Stimulated activated naive B cell treated with anti-CD40 and anti-IgM and Interleukin-4, amounts not matched to agents 10 μg/mL and 1 μg/mL and 100 μg/mL, for 72 hours (primary cell): ENCODE measurements at regions not wholly inside any gene's neighbourhood (a gene's known extent, or its start where the extent isn't known, plus 50 kb on each side); places are given as distances from the start of the nearest gene placed in this dataset.

Source experiments
- ATAC-seq, 2 donors: fragments of 150-1000 bp; cut with Tn5 transposase; replicated peaks; 2 replicates each; pipeline ENCODE4 v1.10.0; 2021; ENCODE audit warnings: moderate library complexity in 1 of 2
- DNase-seq: peaks from one replicate; pipeline ENCODE4 v3.0.0; 2021
- H3K27ac Mint-ChIP-seq: one replicate; pipeline ENCODE4 v1.8.0; 2022; ENCODE audit warnings: mild to moderate bottlenecking, mixed read lengths
- H3K27me3 Mint-ChIP-seq, 2 donors: one replicate each; pipeline ENCODE4 v1.8.0; 2022; ENCODE audit warnings: mixed read lengths in 2 of 2
- H3K36me3 Mint-ChIP-seq, 2 donors: one replicate each; pipeline ENCODE4 v1.8.0; 2022; ENCODE audit warnings: mixed read lengths in 2 of 2, mild to moderate bottlenecking in 1 of 2
- H3K4me1 Mint-ChIP-seq, 2 donors: one replicate each; pipeline ENCODE4 v1.8.0; 2022; ENCODE audit warnings: mixed read lengths in 2 of 2, mild to moderate bottlenecking in 1 of 2
- H3K4me3 Mint-ChIP-seq, 2 donors: one replicate each; pipeline ENCODE4 v1.8.0; 2022; ENCODE audit warnings: mild to moderate bottlenecking in 2 of 2, mixed read lengths in 2 of 2, moderate library complexity in 1 of 2
- H3K9me3 Mint-ChIP-seq, 2 donors: one replicate each; pipeline ENCODE4 v1.8.0; 2022; ENCODE audit warnings: mixed read lengths in 2 of 2, mild to moderate bottlenecking in 1 of 2

- DNase-seq (no peak), ATAC-seq (no peak)
- Mint-ChIP-seq H3K9me3 (peaks cover 0 to 4% of the 10 kb centered on the region in 2 donors), H3K4me1 (no peaks in the 10 kb centered on the region), H3K4me3 (no peak overlapping the region), H3K27me3 (no peaks in the 10 kb centered on the region), H3K27ac (no peak overlapping the region), H3K36me3 (no peaks in the 10 kb centered on the region)
Measured at GRCh38 chr6:54633601-54634000, 213.0 kb upstream of the FAM83B start.

DNA sequence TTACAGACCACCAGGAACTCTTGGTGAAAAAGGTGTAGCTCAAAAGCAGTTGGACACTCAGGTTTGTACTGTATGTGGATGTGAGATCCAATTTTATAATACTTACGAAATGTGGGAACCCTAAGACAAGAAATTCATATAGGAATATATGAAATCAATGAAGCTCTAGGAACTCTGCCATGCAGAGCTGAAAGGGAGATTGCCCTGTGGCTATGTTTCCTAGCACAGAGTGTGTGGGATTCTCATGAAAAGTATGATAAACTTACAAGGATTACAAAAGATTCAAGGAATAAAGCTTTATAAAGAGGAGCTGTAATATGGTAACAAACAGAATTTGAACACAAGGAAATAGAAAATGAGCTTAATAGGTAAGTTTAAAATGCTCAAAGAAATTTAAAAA lies 205.7 kb upstream of the FAM83B start:
- ATAC-seq (no peak), DNase-seq (no peak)
- Mint-ChIP-seq H3K4me3 (no peak overlapping the region), H3K36me3 (no peaks in the 10 kb centered on the region), H3K4me1 (no peaks in the 10 kb centered on the region), H3K27ac (no peak overlapping the region), H3K27me3 (no peaks in the 10 kb centered on the region), H3K9me3 (peaks cover 0 to 4% of the 10 kb centered on the region in 2 donors)

- Mint-ChIP-seq H3K27me3 (no peaks in the 10 kb centered on the region), H3K27ac (no peak overlapping the region), H3K9me3 (no peaks in the 10 kb centered on the region), H3K36me3 (no peaks in the 10 kb centered on the region), H3K4me1 (no peaks in the 10 kb centered on the region), H3K4me3 (no peak overlapping the region)
- DNase-seq (no peak), ATAC-seq (no peak)
Measured at GRCh38 chr6:54646069-54646950, 200.3 kb upstream of the FAM83B start.

DNA sequence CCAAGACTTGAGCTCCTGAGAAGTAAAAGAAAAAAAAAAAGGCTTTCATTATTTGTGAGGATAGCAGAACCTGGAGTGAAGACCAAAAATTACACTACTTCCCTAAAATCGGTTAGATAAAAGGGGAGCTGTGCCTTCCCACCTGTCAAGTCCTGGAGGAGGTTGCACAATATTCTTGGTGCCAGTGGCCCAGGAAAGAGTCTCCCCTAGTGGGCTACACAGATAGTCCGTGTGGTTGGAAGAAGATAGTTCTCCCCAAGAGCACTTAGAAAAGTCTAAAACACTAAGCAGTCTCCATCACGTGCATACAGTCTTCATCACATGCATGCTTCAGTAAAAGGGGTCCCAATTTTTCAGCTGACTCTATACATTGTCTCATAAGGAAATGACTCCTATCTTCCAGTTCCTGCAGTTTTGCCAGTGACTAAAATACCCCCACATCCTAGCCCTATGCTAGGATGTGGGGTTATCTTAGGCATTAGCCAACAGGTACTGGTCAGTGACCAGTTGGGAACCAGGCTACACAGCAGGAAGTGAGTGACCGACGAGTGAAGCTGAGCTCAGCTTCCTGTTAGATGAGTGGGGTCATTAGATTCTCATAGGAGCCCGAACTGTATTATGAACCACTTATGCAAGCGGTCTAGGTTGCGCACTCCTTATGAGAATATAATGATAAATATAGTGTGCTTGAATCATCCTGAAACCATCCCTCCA lies 199.5 kb upstream of the FAM83B start:
- no peaks in the 10 kb centered on the region for H3K4me1 Mint-ChIP-seq
- H3K27ac Mint-ChIP-seq = no peak overlapping the region
- H3K9me3 Mint-ChIP-seq = no peaks in the 10 kb centered on the region
- DNase-seq (no peak), ATAC-seq (no peak)
- no peaks in the 10 kb centered on the region for H3K27me3 Mint-ChIP-seq
- H3K36me3 Mint-ChIP-seq = no peaks in the 10 kb centered on the region
- H3K4me3 Mint-ChIP-seq = no peak overlapping the region

- DNase-seq (no peak), ATAC-seq (no peak)
- H3K4me3 Mint-ChIP-seq = no peak overlapping the region
- no peak overlapping the region for H3K27ac Mint-ChIP-seq
- no peaks in the 10 kb centered on the region for H3K4me1 Mint-ChIP-seq
- peaks cover 0 to 1% of the 10 kb centered on the region in 2 donors for H3K9me3 Mint-ChIP-seq
- no peaks in the 10 kb centered on the region for H3K27me3 Mint-ChIP-seq
- H3K36me3 Mint-ChIP-seq = no peaks in the 10 kb centered on the region
Measured at GRCh38 chr6:54654381-54654780, 192.2 kb upstream of the FAM83B start.

DNA sequence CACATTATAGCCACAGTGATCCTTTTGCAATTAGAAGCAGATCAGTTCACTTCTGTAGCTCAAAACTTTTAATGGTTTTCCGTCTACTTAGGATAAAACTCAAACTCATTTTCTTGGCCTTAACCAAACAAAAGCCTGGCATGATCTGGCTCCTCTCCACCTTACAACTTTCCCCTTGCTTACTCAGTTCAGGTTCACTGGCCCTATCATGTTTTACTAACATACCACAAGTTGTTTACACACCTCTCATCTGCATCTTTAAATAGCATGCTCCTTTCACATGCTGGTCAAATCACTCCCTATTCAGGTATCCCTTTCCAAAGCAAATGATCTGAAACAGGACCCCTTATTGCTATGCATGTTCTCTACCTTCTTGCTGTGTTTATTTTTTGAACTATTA lies 191.4 kb upstream of the FAM83B start:
- Mint-ChIP-seq H3K36me3 (no peaks in the 10 kb centered on the region), H3K4me3 (no peak overlapping the region), H3K27me3 (no peaks in the 10 kb centered on the region), H3K4me1 (no peaks in the 10 kb centered on the region), H3K27ac (no peak overlapping the region), H3K9me3 (peaks cover 0 to 1% of the 10 kb centered on the region in 2 donors)
- no peak for ATAC-seq
- DNase-seq = no peak

DNA sequence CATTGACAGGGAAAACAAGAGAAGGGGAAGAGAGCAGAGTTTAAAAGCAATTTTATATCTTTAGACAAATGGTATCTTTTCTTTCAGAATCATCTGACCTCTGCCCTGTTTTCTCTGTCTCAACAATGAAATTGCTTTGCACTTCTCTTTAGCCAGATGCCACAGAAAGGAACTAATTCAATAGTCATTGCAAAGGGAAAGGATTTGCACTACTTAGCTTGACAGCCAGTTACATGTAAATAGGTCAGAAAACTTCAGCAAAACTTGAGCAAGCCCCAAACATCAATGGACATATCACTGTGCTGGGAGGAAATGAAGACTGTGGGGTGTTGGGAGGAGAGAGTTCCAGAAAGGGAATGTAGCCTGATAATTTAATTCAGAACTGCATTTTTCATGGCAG lies 181.3 kb upstream of the FAM83B start:
- Mint-ChIP-seq H3K27me3 (no peaks in the 10 kb centered on the region), H3K9me3 (peaks cover 5 to 8% of the 10 kb centered on the region in 2 donors), H3K27ac (no peak overlapping the region), H3K4me1 (no peaks in the 10 kb centered on the region), H3K36me3 (no peaks in the 10 kb centered on the region), H3K4me3 (no peak overlapping the region)
- ATAC-seq = no peak
- no peak for DNase-seq

GRCh38 chr6:54680531-54680930 lies 166.0 kb upstream of the FAM83B start:
- ATAC-seq = no peak
- Mint-ChIP-seq H3K4me3 (no peak overlapping the region), H3K27me3 (no peaks in the 10 kb centered on the region), H3K27ac (no peak overlapping the region), H3K36me3 (no peaks in the 10 kb centered on the region), H3K4me1 (no peaks in the 10 kb centered on the region), H3K9me3 (no peaks in the 10 kb centered on the region)
- DNase-seq = no peak

- Mint-ChIP-seq H3K27ac (no peak overlapping the region), H3K4me3 (no peak overlapping the region), H3K36me3 (no peaks in the 10 kb centered on the region), H3K4me1 (no peaks in the 10 kb centered on the region), H3K9me3 (no peaks in the 10 kb centered on the region), H3K27me3 (no peaks in the 10 kb centered on the region)
- ATAC-seq (no peak), DNase-seq (no peak)
Measured at GRCh38 chr6:54681267-54681666, 165.3 kb upstream of the FAM83B start.

DNA sequence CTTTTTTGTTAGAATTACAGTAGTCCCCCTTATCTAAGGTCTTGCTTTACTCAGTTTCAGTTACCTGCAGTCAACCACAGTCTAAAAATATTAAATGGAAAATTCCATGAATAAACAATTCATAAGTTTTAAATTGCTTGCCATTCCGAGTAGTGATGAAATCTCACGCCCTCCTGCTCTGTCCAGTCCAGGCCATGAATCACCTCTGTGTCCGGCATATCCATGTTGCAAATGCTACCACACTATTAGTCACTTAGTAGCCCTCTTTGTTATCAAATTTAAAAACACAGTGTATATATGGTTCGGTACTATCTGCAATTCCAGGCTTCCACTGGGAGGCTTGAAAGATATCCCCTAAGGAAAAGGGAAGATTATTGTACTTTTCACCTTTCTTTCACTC lies 164.6 kb upstream of the FAM83B start:
- no peak for DNase-seq
- ATAC-seq = no peak
- no peaks in the 10 kb centered on the region for H3K9me3 Mint-ChIP-seq
- no peak overlapping the region for H3K27ac Mint-ChIP-seq
- no peaks in the 10 kb centered on the region for H3K27me3 Mint-ChIP-seq
- H3K4me1 Mint-ChIP-seq = no peaks in the 10 kb centered on the region
- no peaks in the 10 kb centered on the region for H3K36me3 Mint-ChIP-seq
- H3K4me3 Mint-ChIP-seq = no peak overlapping the region

- no peak for DNase-seq
Measured at GRCh38 chr6:54689620-54690019, 157.0 kb upstream of the FAM83B start.

DNA sequence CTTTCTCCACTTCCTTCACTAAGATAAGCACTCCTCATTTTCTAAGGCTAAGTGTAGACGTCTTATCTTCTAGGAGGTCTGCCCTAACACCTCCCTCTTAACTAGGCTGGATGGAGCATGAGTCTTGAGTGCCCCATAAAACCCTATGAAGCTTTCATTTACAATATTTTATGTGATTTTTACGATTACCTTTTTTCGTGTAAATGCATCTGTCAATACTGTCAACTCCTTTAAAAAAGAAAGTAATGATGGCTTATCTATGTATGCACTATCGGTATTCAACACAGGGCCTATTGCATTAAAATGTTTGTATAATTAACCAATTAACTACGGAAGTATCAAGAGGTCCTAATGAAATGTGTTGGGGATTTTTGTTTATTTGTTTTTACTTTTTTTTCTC lies 156.0 kb upstream of the FAM83B start:
- no peak for DNase-seq
- Mint-ChIP-seq H3K36me3 (no peaks in the 10 kb centered on the region), H3K27me3 (no peaks in the 10 kb centered on the region), H3K4me3 (no peak overlapping the region), H3K9me3 (peaks cover 0 to 2% of the 10 kb centered on the region in 2 donors), H3K4me1 (no peaks in the 10 kb centered on the region), H3K27ac (no peak overlapping the region)
- no peak for ATAC-seq

More at GRCh38 chr6:54689620-54690019, 157.0 kb upstream of the FAM83B start:
- no peak overlapping the region for H3K27ac Mint-ChIP-seq
- H3K4me3 Mint-ChIP-seq = no peak overlapping the region
- no peaks in the 10 kb centered on the region for H3K36me3 Mint-ChIP-seq
- H3K4me1 Mint-ChIP-seq = no peaks in the 10 kb centered on the region
- H3K9me3 Mint-ChIP-seq = peaks cover 0 to 2% of the 10 kb centered on the region in 2 donors
- no peaks in the 10 kb centered on the region for H3K27me3 Mint-ChIP-seq
- no peak for ATAC-seq

GRCh38 chr6:54694928-54695532 lies 151.5 kb upstream of the FAM83B start:
- DNase-seq (no peak), ATAC-seq (no peak)
- Mint-ChIP-seq H3K27ac (no peak overlapping the region), H3K9me3 (peaks cover 0 to 2% of the 10 kb centered on the region in 2 donors), H3K27me3 (no peaks in the 10 kb centered on the region), H3K4me1 (no peaks in the 10 kb centered on the region), H3K36me3 (no peaks in the 10 kb centered on the region), H3K4me3 (no peak overlapping the region)

DNA sequence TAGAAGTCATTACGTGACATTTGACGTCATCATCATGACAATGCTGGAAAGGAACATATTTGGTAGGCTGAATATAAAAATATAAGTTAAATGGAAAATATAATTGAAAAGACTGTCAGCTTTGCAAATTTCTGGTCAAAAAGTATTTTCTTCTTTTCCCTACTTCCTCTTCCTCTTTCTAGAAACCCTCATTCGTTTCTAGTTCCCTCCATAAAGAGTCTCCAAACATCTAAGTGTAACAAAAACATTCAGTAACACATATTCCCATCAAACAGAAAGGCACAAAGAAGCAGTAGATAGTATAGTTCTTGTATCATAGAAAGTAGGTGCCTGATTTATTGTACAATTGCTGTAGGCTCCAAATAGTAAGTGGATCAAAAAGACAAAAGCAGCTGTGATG lies 150.8 kb upstream of the FAM83B start:
- Mint-ChIP-seq H3K9me3 (peaks cover 0 to 2% of the 10 kb centered on the region in 2 donors), H3K27me3 (no peaks in the 10 kb centered on the region), H3K4me3 (no peak overlapping the region), H3K36me3 (no peaks in the 10 kb centered on the region), H3K27ac (no peak overlapping the region), H3K4me1 (no peaks in the 10 kb centered on the region)
- DNase-seq (no peak), ATAC-seq (no peak)

DNA sequence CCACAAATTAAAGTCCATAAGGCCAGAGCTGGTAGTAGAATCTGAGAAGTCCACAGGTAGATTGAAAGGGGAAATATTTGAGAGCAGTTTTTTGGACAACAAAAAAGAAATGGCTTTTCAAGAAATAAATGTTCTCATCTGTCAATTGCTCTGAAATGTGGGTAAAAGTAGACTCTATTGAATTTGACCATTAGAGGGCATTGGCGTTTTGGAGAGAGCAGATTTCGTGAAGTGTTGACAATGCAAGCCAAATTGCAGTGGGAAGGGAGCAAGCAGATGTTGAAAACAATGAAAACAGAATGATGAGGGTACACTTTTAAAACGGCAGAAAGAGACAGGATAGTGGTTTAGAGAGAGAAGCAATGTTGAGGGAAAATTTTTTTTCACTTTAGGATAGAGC lies 149.1 kb upstream of the FAM83B start:
- H3K27me3 Mint-ChIP-seq = no peaks in the 10 kb centered on the region
- peaks cover 0 to 2% of the 10 kb centered on the region in 2 donors for H3K9me3 Mint-ChIP-seq
- H3K36me3 Mint-ChIP-seq = no peaks in the 10 kb centered on the region
- DNase-seq (no peak), ATAC-seq (no peak)
- H3K27ac Mint-ChIP-seq = no peak overlapping the region
- H3K4me3 Mint-ChIP-seq = no peak overlapping the region
- H3K4me1 Mint-ChIP-seq = no peaks in the 10 kb centered on the region
